ENCODE measurements at regions not wholly inside any gene's neighbourhood (a gene's known extent, or its start where the extent isn't known, plus 50 kb on each side); places are given as distances from the start of the nearest gene placed in this dataset.

DNA sequence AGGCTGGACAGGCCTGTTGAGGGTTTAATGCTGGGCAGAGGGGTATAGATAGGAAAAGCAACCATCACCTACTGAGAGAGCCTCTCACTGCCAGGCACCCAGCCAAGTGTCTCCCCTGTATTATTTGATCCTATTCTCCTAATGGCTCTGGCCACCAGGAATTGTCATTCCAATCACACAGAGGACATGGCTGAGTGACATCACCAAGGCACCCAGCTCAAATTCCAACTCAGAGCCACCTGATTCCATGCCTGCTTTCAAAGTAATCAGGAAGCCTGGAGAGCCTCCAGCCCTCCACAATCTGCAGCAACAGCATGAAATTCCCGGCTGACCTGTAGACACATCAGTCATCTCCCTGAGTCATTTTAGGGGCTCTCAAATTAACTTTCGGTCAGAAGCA is 368.9 kb upstream of the C16orf82 start:
- no peak overlapping the region for H3K27ac ChIP-seq
- H3K36me3 ChIP-seq: no peaks in the 10 kb centered on the region
- H3K27me3 ChIP-seq: no peaks in the 10 kb centered on the region
- no peaks in the 10 kb centered on the region for H3K9me3 ChIP-seq
- DNase-seq (ENCODE audit: extremely low spot score in 2 of 2): no peak
- H3K4me3 ChIP-seq: no peak overlapping the region
- intact Hi-C loops (cut with DNase I): no loop called here
- TF ChIP-seq POLR2A (IDR thresholded peaks at IDR 0.05): no peak
- TF ChIP-seq CTCF (IDR thresholded peaks at IDR 0.05): no peak
- no peak for TF ChIP-seq POLR2AphosphoS5 (IDR thresholded peaks at IDR 0.05; ENCODE audit: insufficient read depth in 1 of 2, low read depth in 1 of 2)
- H3K4me1 ChIP-seq: no peaks in the 10 kb centered on the region

DNA sequence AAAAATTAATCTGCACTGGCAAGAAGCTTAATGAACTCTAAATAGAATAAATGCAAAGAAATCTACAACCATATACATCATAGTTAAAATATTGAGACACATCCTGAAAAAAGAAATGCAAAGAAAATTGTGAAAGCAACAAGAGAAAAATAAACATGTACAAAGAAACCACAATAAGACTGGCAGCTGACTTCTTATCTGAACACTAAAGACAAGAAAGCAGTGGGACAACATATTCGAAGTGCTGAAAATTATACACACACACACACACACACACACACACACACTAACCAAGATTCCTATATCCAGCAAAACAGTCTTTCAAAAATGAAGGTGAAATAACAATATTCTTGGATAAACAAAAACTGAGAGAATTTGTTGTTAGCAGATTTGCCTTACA is 366.5 kb upstream of the C16orf82 start:
- Histone ChIP-seq H3K27me3 (no peaks in the 10 kb centered on the region), H3K9me3 (no peaks in the 10 kb centered on the region), H3K4me3 (no peak overlapping the region), H3K36me3 (no peaks in the 10 kb centered on the region), H3K27ac (no peak overlapping the region), H3K4me1 (no peaks in the 10 kb centered on the region)
- no peak for DNase-seq (ENCODE audit: extremely low spot score in 2 of 2)
- TF ChIP-seq POLR2AphosphoS5 (IDR thresholded peaks at IDR 0.05; ENCODE audit: insufficient read depth in 1 of 2, low read depth in 1 of 2): no peak
- TF ChIP-seq POLR2A (IDR thresholded peaks at IDR 0.05): no peak
- TF ChIP-seq CTCF (IDR thresholded peaks at IDR 0.05): no peak
- intact Hi-C loops (cut with DNase I): loop anchor here (10.0 kb wide), 1 partner anchor 415 kb away; no protein-coding TSS in a partner anchor

GRCh38 chr16:26701243-26701886 is 365.4 kb upstream of the C16orf82 start:
- Histone ChIP-seq H3K4me1 (no peaks in the 10 kb centered on the region), H3K27ac (no peak overlapping the region), H3K4me3 (no peak overlapping the region), H3K9me3 (no peaks in the 10 kb centered on the region), H3K27me3 (no peaks in the 10 kb centered on the region), H3K36me3 (no peaks in the 10 kb centered on the region)
- DNase-seq (ENCODE audit: extremely low spot score in 2 of 2): no peak
- intact Hi-C loops (cut with DNase I): loop anchor here (10.0 kb wide), 1 partner anchor 417 kb away; no protein-coding TSS in a partner anchor
- TF ChIP-seq POLR2A (IDR thresholded peaks at IDR 0.05): no peak
- no peak for TF ChIP-seq CTCF (IDR thresholded peaks at IDR 0.05)
- no peak for TF ChIP-seq POLR2AphosphoS5 (IDR thresholded peaks at IDR 0.05; ENCODE audit: insufficient read depth in 1 of 2, low read depth in 1 of 2)

- TF ChIP-seq POLR2AphosphoS5 (IDR thresholded peaks at IDR 0.05; ENCODE audit: insufficient read depth in 1 of 2, low read depth in 1 of 2) (no peak), CTCF (IDR thresholded peaks at IDR 0.05) (no peak), POLR2A (IDR thresholded peaks at IDR 0.05) (no peak)
- Histone ChIP-seq H3K4me3 (no peak overlapping the region), H3K9me3 (no peaks in the 10 kb centered on the region), H3K27me3 (no peaks in the 10 kb centered on the region), H3K36me3 (no peaks in the 10 kb centered on the region), H3K27ac (no peak overlapping the region), H3K4me1 (no peaks in the 10 kb centered on the region)
- DNase-seq (ENCODE audit: extremely low spot score in 2 of 2): no peak
- intact Hi-C loops (cut with DNase I): loop anchor here (10.0 kb wide), 1 partner anchor 421 kb away; no protein-coding TSS in a partner anchor
Observed at GRCh38 chr16:26705346-26705745, 361.4 kb upstream of the C16orf82 start.

GRCh38 chr16:26708428-26708827 is 358.3 kb upstream of the C16orf82 start:
- Histone ChIP-seq H3K36me3 (no peaks in the 10 kb centered on the region), H3K27me3 (no peaks in the 10 kb centered on the region), H3K4me1 (no peaks in the 10 kb centered on the region), H3K4me3 (no peak overlapping the region), H3K27ac (no peak overlapping the region), H3K9me3 (no peaks in the 10 kb centered on the region)
- DNase-seq (ENCODE audit: extremely low spot score in 2 of 2): no peak
- intact Hi-C loops (cut with DNase I): loop anchor here (10.0 kb wide), 1 partner anchor 424 kb away; no protein-coding TSS in a partner anchor
- TF ChIP-seq POLR2AphosphoS5 (IDR thresholded peaks at IDR 0.05; ENCODE audit: insufficient read depth in 1 of 2, low read depth in 1 of 2): no peak
- no peak for TF ChIP-seq POLR2A (IDR thresholded peaks at IDR 0.05)
- TF ChIP-seq CTCF (IDR thresholded peaks at IDR 0.05): no peak

Measured in vagina (tissue), 2 donors.